HG03460 (cell line): ENCODE measurements at regions not wholly inside any gene's neighbourhood (a gene's known extent, or its start where the extent isn't known, plus 50 kb on each side); places are given as distances from the start of the nearest gene placed in this dataset.

Experiments
- ATAC-seq: cut with Tn5 transposase; IDR thresholded peaks from one replicate; pipeline ENCODE4 v1.9.1; 2021; ENCODE audit not compliant: unreplicated experiment

- ATAC-seq: no peak
Observed at GRCh38 chr5:32984851-32985610, 273.9 kb downstream of the NPR3 start.

GRCh38 chr5:32989815-32990214 is 278.7 kb downstream of the NPR3 start:
- ATAC-seq: no peak

- no peak for ATAC-seq
Observed at GRCh38 chr5:32990593-32991420, 279.7 kb downstream of the NPR3 start.

- ATAC-seq: no peak
Observed at GRCh38 chr5:32991421-32991815, 280.3 kb downstream of the NPR3 start.

- no peak for ATAC-seq
Observed at GRCh38 chr5:32996336-32996735, 285.2 kb downstream of the NPR3 start.

- ATAC-seq: no peak
Observed at GRCh38 chr5:33008751-33009418, 297.8 kb downstream of the NPR3 start.

GRCh38 chr5:33010846-33011245 is 299.7 kb downstream of the NPR3 start:
- ATAC-seq: no peak

GRCh38 chr5:33011801-33012200 is 300.7 kb downstream of the NPR3 start:
- no peak for ATAC-seq

DNA sequence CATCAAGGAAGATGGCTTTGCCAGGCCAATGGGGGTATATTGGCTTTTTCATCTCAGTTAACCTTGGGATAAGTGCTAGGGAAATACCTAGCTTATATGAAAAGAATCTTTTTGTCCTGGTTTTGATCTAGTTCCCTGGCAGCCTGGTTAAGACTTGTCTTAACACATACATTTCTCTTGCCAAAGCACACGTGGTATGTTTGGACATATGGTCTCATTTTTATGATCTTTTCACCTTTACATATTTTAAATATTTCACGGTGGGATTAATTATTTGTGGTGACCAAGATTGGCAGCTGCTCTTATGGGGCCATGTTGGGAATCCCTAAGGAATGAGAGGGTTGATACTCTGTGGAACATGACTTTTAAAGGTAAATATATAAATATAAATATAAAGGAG is 312.5 kb downstream of the NPR3 start:
- ATAC-seq: no peak

DNA sequence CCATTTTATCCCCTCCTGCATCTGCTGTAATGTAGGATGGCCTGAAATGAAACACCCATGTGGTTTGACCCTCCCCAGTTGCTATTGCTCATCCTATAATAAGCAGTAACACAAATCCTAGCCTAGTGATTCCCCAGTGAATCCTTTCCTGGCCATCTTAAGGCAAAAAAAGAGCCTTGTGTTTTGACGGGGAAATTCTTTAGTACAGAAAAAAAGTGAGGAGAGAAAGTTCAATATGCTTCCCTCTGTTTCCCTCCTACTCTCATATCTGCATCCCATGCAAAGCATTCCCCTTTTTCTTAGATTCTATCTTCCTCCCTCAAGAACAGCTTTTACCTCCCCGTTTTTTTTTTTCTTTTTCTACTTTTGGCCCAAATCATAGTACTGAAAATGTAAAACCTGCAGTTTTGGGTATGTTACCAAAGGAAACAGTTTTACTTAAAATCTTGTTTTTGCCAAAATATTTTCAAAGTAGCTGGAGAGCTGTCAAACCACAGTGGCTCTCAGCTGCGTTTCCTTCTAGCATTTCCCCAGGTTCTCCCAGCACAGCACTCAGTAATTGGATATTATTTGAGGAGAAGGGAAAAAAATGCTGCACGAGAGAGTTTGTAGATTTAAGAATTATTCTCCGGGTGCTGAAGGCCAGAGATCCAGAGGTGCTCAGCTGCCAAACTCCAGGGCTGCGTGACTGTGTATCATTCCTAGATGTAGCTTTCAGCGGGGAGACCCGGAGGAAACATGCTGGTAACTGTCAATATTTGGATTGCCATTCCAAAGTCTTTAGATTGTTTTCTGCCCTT is 321.4 kb downstream of the NPR3 start:
- no peak for ATAC-seq

DNA sequence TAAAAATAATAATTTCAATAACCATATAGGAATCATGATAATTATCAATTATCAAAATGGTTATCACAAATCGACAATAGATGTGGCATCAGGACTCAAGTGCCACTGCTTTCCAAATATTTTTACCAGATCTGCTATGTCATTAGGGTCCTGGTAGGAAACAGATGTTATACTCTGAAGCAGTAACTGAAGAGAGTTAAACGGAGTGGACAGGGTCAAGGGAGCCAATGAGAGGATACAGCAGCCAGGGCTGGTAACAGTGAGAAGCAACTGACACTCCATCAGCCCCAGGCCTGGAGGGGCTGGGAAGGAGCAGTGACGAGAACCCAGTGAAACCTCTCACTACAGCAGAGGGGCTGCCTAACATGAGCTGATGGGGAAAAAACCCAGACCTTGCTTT is 322.4 kb downstream of the NPR3 start:
- ATAC-seq: no peak

DNA sequence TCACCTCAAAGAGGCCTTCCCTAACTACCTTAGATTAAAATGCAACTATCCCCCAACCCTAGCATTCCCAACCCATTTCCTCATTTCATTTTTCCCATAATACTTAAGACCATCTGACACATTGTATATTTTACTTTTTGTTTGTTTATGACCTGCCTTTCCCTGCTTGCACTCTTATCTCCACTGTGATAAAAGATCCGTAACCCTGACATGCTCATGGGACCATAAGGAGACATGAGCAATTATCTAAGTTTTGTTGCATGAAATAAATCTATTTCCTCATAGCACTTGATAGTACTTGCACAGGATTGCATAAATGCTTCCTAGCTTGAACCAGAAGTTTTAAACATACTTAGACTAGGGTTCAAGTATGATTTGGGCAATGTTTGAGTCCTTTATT is 323.7 kb downstream of the NPR3 start:
- no peak for ATAC-seq

- ATAC-seq: no peak
Observed at GRCh38 chr5:33035851-33036527, 324.9 kb downstream of the NPR3 start.

- no peak for ATAC-seq
Observed at GRCh38 chr5:33037076-33037475, 326.0 kb downstream of the NPR3 start.

DNA sequence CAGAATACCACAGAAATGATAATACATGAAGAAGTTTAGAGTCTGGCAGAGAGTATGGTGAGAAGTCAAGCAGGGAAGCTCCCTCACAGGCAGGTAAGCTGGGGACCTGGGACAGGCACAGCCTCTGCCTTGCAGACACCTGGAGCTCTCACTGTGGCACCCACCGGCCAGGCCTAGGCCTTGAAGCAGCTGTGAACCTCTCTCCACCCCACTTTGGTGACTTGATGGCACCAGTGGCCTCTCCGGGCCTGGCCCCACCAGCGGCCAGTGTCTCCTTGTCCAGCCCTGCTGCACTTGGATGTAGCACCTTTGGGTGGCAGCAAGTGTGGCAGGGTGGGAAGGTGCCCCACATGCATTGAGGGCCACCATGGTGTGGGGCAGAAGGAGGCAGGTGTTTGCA is 330.5 kb downstream of the NPR3 start:
- no peak for ATAC-seq

- no peak for ATAC-seq
Observed at GRCh38 chr5:33043343-33043997, 332.3 kb downstream of the NPR3 start.

GRCh38 chr5:33046091-33046490 is 335.0 kb downstream of the NPR3 start:
- no peak for ATAC-seq

DNA sequence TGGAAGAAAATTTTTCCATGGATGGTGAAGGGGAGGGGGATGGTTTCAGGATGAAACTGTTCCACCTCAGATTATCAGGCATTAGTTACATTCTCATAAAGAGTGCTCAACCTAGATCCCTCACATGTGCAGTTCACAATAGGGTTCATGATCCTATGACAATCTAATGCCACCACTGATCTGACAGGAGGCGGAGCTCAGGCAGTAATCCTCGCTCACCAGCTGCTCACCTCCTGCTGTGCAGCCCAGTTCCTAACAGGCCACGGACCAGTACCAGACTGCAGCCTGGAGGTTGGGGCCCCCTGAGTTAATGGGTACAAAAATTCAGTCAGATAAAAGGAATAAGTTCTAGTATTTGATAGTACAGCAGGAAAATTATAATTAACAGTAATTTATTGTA is 337.2 kb downstream of the NPR3 start:
- no peak for ATAC-seq

DNA sequence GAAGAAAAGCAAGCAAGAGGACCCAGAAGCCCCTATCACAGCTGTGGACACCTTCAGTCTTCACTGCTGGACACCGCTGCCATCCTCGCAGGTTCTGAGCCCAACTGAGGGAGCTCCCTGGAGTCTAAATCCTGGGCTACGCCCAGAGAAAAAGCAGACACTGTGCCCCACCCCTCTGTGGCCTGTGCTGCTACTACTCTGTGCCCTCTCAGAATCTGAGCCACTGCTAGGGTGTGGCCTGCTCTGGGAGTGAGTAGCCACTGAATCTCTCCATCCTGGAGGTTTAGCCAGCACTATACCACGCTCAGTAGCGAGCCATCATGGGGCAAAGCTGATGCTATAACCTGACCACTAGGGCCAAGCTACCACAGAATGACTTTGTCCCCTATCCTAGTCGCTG is 338.2 kb downstream of the NPR3 start:
- no peak for ATAC-seq

DNA sequence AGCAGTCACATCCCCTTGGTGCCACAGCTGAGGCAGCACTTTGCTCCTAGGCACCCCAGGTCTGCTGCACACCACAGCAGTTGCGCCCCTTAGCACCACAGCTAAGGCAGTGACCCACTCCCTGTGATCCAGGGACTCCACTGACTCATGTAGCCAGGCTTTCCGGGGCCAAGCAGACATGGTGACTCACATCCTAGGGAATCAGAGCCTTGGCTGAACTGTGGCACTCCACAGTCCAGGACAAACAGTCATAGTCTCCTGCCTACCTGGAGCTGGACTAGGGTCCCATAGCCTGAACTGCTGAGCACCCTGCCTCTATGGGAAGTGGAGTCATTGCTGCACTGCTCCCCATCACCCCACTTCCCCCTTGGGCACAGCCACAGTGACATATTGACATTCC is 338.7 kb downstream of the NPR3 start:
- ATAC-seq: no peak
